ENCODE measurements at regions not wholly inside any gene's neighbourhood (a gene's known extent, or its start where the extent isn't known, plus 50 kb on each side); places are given as distances from the start of the nearest gene placed in this dataset.

- DNase-seq: no peak
Observed at GRCh38 chr3:109903100-109903499, 565.8 kb upstream of the DPPA4 start.

- DNase-seq: no peak
Observed at GRCh38 chr3:109910772-109911171, 573.4 kb upstream of the DPPA4 start.

- DNase-seq: no peak
Observed at GRCh38 chr3:109918740-109919139, 581.4 kb upstream of the DPPA4 start.

- DNase-seq: no peak
Observed at GRCh38 chr3:109920749-109921148, 583.4 kb upstream of the DPPA4 start.

GRCh38 chr3:109921509-109921908, 584.2 kb upstream of the DPPA4 start:
- no peak for DNase-seq

GRCh38 chr3:109922856-109923255, 585.5 kb upstream of the DPPA4 start:
- no peak for DNase-seq

- DNase-seq: no peak
Observed at GRCh38 chr3:109923431-109923830, 586.1 kb upstream of the DPPA4 start.

- DNase-seq: no peak
Observed at GRCh38 chr3:109924196-109924595, 586.9 kb upstream of the DPPA4 start.

GRCh38 chr3:109926376-109926775, 589.0 kb upstream of the DPPA4 start:
- no peak for DNase-seq

GRCh38 chr3:109927161-109927560, 589.8 kb upstream of the DPPA4 start:
- no peak for DNase-seq

GRCh38 chr3:109927726-109928125, 590.4 kb upstream of the DPPA4 start:
- DNase-seq: no peak

- no peak for DNase-seq
Observed at GRCh38 chr3:109930582-109930981, 593.2 kb upstream of the DPPA4 start.

- DNase-seq: no peak
Observed at GRCh38 chr3:109933576-109933975, 596.2 kb upstream of the DPPA4 start.

GRCh38 chr3:109939817-109940216, 602.5 kb upstream of the DPPA4 start:
- DNase-seq: no peak

- DNase-seq: no peak
Observed at GRCh38 chr3:109943181-109943580, 605.8 kb upstream of the DPPA4 start.

- no peak for DNase-seq
Observed at GRCh38 chr3:109944836-109945235, 607.5 kb upstream of the DPPA4 start.

- DNase-seq: no peak
Observed at GRCh38 chr3:109952924-109953323, 615.6 kb upstream of the DPPA4 start.

GRCh38 chr3:109963831-109964230, 626.5 kb upstream of the DPPA4 start:
- DNase-seq: no peak

GRCh38 chr3:109973733-109974132, 636.4 kb upstream of the DPPA4 start:
- no peak for DNase-seq

- DNase-seq: peak; percentile 18
Observed at GRCh38 chr3:109977897-109978296, 640.6 kb upstream of the DPPA4 start.

GRCh38 chr3:109982201-109982600, 644.9 kb upstream of the DPPA4 start:
- DNase-seq: no peak

- no peak for DNase-seq
Observed at GRCh38 chr3:109984976-109985375, 647.6 kb upstream of the DPPA4 start.

- no peak for DNase-seq
Observed at GRCh38 chr3:109985943-109986555, 648.7 kb upstream of the DPPA4 start.

GRCh38 chr3:109994853-109995252, 657.5 kb upstream of the DPPA4 start:
- DNase-seq: no peak

GRCh38 chr3:109995377-109995776, 658.0 kb upstream of the DPPA4 start:
- no peak for DNase-seq

Data from skin of body (tissue), 1 donor.